GM23338 (cell line): ENCODE measurements at regions not wholly inside any gene's neighbourhood (a gene's known extent, or its start where the extent isn't known, plus 50 kb on each side); places are given as distances from the start of the nearest gene placed in this dataset.
A peak's percentile ranks its signal among the peaks of the same experiment; 100 is the strongest.

Source experiments
- ATAC-seq: fragments of 200-7000 bp; cut with Tn5 transposase; 3 replicates; pipeline ENCODE4 v1.9.1; 2020
- DNase-seq: peaks from one replicate; pipeline ENCODE4 v3.0.0-alpha.2; 2015; ENCODE audit warnings: low spot score
- H2AFZ ChIP-seq: fragments of 200-600 bp; sonication (generic); 2 replicates; pipeline ENCODE4 v1.8.0; 2016; ENCODE audit warnings: antibody characterized with exemption, mild to moderate bottlenecking, moderate library complexity
- H3F3A ChIP-seq: fragments of 200-600 bp; sonication (generic); replicated peaks from 2 replicates; pipeline ENCODE4 v1.8.0; 2017; ENCODE audit warnings: antibody characterized with exemption, mixed run types, low read depth
- H3K27ac ChIP-seq: fragments of 200-600 bp; sonication (generic); 2 replicates; pipeline ENCODE4 v1.6.1; 2016; ENCODE audit warnings: low read depth
- H3K27me3 ChIP-seq: fragments of 200-600 bp; sonication (generic); 2 replicates; pipeline ENCODE4 v1.8.0; 2016; ENCODE audit warnings: mild to moderate bottlenecking, mixed run types, moderate library complexity; ENCODE audit not compliant: insufficient read depth
- H3K36me3 ChIP-seq: fragments of 200-600 bp; sonication (generic); 2 replicates; pipeline ENCODE4 v1.8.0; 2016; ENCODE audit warnings: mild to moderate bottlenecking; ENCODE audit not compliant: insufficient read depth
- H3K4me1 ChIP-seq: fragments of 200-600 bp; sonication (generic); 2 replicates; pipeline ENCODE4 v1.8.0; 2016; ENCODE audit warnings: mild to moderate bottlenecking, moderate library complexity; ENCODE audit not compliant: insufficient read depth
- H3K4me2 ChIP-seq: fragments of 200-600 bp; sonication (generic); 2 replicates; pipeline ENCODE4 v1.7.1; 2017; ENCODE audit warnings: mixed run types
- H3K4me3 ChIP-seq: fragments of 200-600 bp; sonication (generic); 2 replicates; pipeline ENCODE4 v1.6.1; 2016; ENCODE audit warnings: mixed run types
- H3K79me2 ChIP-seq: fragments of 200-600 bp; sonication (generic); replicated peaks from 2 replicates; pipeline ENCODE4 v1.8.0; 2017; ENCODE audit warnings: mild to moderate bottlenecking; ENCODE audit not compliant: insufficient read depth
- H3K9me2 ChIP-seq: fragments of 200-600 bp; sonication (generic); 2 replicates; pipeline ENCODE4 v1.8.0; 2017; ENCODE audit not compliant: insufficient read depth
- H4K20me1 ChIP-seq: fragments of 200-600 bp; sonication (generic); replicated peaks from 2 replicates; pipeline ENCODE4 v1.8.0; 2017; ENCODE audit warnings: mild to moderate bottlenecking; ENCODE audit not compliant: insufficient read depth
- H3K27ac Mint-ChIP-seq: 2 replicates; pipeline ENCODE4 v1.8.0; 2020; ENCODE audit warnings: inconsistent platforms, mild to moderate bottlenecking, moderate library complexity, mixed read lengths
- H3K27me3 Mint-ChIP-seq: 3 replicates; pipeline ENCODE4 v1.8.0; 2022; ENCODE audit warnings: low read depth, mild to moderate bottlenecking, moderate library complexity, mixed read lengths, inconsistent platforms; ENCODE audit not compliant: insufficient read depth, poor library complexity
- H3K36me3 Mint-ChIP-seq: 3 replicates; pipeline ENCODE4 v1.8.0; 2021; ENCODE audit warnings: low read depth, mild to moderate bottlenecking, inconsistent platforms, moderate library complexity, mixed read lengths
- H3K4me1 Mint-ChIP-seq: 3 replicates; pipeline ENCODE4 v1.8.0; 2020; ENCODE audit warnings: mild to moderate bottlenecking, inconsistent platforms, mixed read lengths
- H3K4me3 Mint-ChIP-seq: 3 replicates; pipeline ENCODE4 v1.8.0; 2021; ENCODE audit warnings: moderate library complexity, mild to moderate bottlenecking, inconsistent platforms, mixed read lengths
- H3K9me3 Mint-ChIP-seq: 3 replicates; pipeline ENCODE4 v1.8.0; 2020; ENCODE audit warnings: moderate library complexity, mild to moderate bottlenecking, inconsistent platforms, mixed read lengths
- CREB1 ChIP-seq: fragments of 250-450 bp; sonication (Bioruptor Pico); IDR thresholded peaks from 2 replicates; pipeline ENCODE4 v1.5.0; 2020; ENCODE audit warnings: low read depth, mild to moderate bottlenecking, moderate library complexity
- EZH2 ChIP-seq: fragments of 200-600 bp; sonication (generic); IDR thresholded peaks from one replicate; pipeline ENCODE4 v1.8.0; 2017; ENCODE audit warnings: antibody characterized with exemption, mild to moderate bottlenecking, low read depth; ENCODE audit not compliant: unreplicated experiment
- EZH2phosphoT487 ChIP-seq: fragments of 200-600 bp; sonication (generic); IDR thresholded peaks from one replicate; pipeline ENCODE4 v1.8.1; 2018; ENCODE audit warnings: antibody characterized with exemption; ENCODE audit not compliant: unreplicated experiment
- JUNB ChIP-seq: IDR thresholded peaks from one replicate; pipeline ENCODE4 v1.6.1; 2016; ENCODE audit warnings: antibody characterized with exemption; ENCODE audit not compliant: unreplicated experiment
- NANOG ChIP-seq: IDR thresholded peaks from 2 replicates; pipeline ENCODE4 v1.6.1; 2016; ENCODE audit warnings: antibody characterized with exemption, borderline replicate concordance
- POLR2AphosphoS5 ChIP-seq: IDR thresholded peaks from 2 replicates; pipeline ENCODE4 v1.6.1; 2016; ENCODE audit warnings: antibody characterized with exemption, low read depth
- STAT1 ChIP-seq: IDR thresholded peaks from one replicate; pipeline ENCODE4 v1.6.1; 2016; ENCODE audit warnings: antibody characterized with exemption; ENCODE audit not compliant: unreplicated experiment
- ZNF114 ChIP-seq: fragments of 250-450 bp; sonication (Bioruptor Pico); IDR thresholded peaks from 2 replicates; pipeline ENCODE4 v1.5.0; 2020; ENCODE audit warnings: mild to moderate bottlenecking, moderate library complexity
- ZNF331 ChIP-seq: fragments of 250-450 bp; sonication (Bioruptor Pico); IDR thresholded peaks from 2 replicates; pipeline ENCODE4 v1.5.0; 2020; ENCODE audit warnings: low read depth, mild to moderate bottlenecking, moderate library complexity
- TF ChIP-seq, protein P1 (sequence below): fragments of 250-450 bp; sonication (Bioruptor Pico); IDR thresholded peaks from 2 replicates; pipeline ENCODE4 v1.5.0; 2020; ENCODE audit warnings: mild to moderate bottlenecking, moderate library complexity
- TF ChIP-seq, protein P2 (sequence below): IDR thresholded peaks from one replicate; pipeline ENCODE4 v1.6.1; 2018; ENCODE audit warnings: antibody characterized with exemption; ENCODE audit not compliant: unreplicated experiment
- TF ChIP-seq, protein P3 (sequence below), 2 experiments: fragments of 200-600 bp in 1 of 2; sonication (generic) in 1 of 2; conservative IDR thresholded peaks; 2 replicates each; pipeline versions ENCODE4 v1.5.1 to v1.6.1; 2016 to 2017; ENCODE audit warnings: antibody characterized with exemption in 2 of 2, low read depth in 2 of 2, mild to moderate bottlenecking in 2 of 2, moderate library complexity in 1 of 2
- TF ChIP-seq, protein P4 (sequence below): IDR thresholded peaks from 2 replicates; pipeline ENCODE4 v1.6.1; 2016; ENCODE audit warnings: antibody characterized with exemption

DNA sequence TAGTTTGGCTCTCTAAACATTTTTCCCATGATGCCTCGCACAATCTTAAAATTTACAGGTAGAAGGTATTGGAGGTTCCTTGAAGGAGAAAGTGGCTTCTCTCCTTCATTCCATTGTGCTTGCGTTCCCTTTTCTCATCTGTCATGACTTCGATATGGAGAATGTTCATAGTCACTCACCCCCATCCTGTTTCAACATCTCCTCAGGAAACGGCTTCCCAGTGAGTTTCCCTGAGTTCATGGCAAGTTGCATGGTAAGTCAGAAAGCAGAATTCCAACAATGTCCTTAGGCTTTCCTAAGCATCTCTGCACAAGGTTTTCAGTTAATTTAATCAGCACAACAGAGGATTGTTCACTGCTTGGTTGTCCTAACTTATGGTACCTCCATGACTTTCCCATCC, 581.8 kb upstream of the SLITRK5 start:
- peaks cover 4% of the 10 kb centered on the region; the same call in 2 of the 3 replicates for H3K4me1 Mint-ChIP-seq
- H3K27ac Mint-ChIP-seq, result no peak overlapping the region
- no peaks in the 10 kb centered on the region for H3K36me3 Mint-ChIP-seq
- no peaks in the 10 kb centered on the region for H3K27me3 Mint-ChIP-seq
- H4K20me1 ChIP-seq, result no peaks in the 10 kb centered on the region
- DNase-seq (peak; percentile 11), ATAC-seq (no peak)
- no peak overlapping the region for H3K4me3 Mint-ChIP-seq
- H3K4me3 ChIP-seq, result no peak overlapping the region
- no peaks in the 10 kb centered on the region for H3K9me2 ChIP-seq
- H2AFZ ChIP-seq, result peak overlapping the region; percentile 6; the same call in 1 of the 2 replicates
- no peaks in the 10 kb centered on the region for H3K27me3 ChIP-seq
- no peak overlapping the region for H3K27ac ChIP-seq
- no peaks in the 10 kb centered on the region for H3K79me2 ChIP-seq
- H3F3A ChIP-seq, result no peaks in the 10 kb centered on the region
- H3K4me1 ChIP-seq, result no peaks in the 10 kb centered on the region
- no peaks in the 10 kb centered on the region for H3K9me3 Mint-ChIP-seq
- TF ChIP-seq CREB1 (CRISPR knock-in tag) (no peak), JUNB (no peak), EZH2 (no peak), ZNF114 (no peak), POLR2AphosphoS5 (no peak), EZH2phosphoT487 (no peak), STAT1 (no peak), NANOG (no peak), ZNF331 (CRISPR knock-in tag) (no peak)
- TF ChIP-seq, protein P1, sequence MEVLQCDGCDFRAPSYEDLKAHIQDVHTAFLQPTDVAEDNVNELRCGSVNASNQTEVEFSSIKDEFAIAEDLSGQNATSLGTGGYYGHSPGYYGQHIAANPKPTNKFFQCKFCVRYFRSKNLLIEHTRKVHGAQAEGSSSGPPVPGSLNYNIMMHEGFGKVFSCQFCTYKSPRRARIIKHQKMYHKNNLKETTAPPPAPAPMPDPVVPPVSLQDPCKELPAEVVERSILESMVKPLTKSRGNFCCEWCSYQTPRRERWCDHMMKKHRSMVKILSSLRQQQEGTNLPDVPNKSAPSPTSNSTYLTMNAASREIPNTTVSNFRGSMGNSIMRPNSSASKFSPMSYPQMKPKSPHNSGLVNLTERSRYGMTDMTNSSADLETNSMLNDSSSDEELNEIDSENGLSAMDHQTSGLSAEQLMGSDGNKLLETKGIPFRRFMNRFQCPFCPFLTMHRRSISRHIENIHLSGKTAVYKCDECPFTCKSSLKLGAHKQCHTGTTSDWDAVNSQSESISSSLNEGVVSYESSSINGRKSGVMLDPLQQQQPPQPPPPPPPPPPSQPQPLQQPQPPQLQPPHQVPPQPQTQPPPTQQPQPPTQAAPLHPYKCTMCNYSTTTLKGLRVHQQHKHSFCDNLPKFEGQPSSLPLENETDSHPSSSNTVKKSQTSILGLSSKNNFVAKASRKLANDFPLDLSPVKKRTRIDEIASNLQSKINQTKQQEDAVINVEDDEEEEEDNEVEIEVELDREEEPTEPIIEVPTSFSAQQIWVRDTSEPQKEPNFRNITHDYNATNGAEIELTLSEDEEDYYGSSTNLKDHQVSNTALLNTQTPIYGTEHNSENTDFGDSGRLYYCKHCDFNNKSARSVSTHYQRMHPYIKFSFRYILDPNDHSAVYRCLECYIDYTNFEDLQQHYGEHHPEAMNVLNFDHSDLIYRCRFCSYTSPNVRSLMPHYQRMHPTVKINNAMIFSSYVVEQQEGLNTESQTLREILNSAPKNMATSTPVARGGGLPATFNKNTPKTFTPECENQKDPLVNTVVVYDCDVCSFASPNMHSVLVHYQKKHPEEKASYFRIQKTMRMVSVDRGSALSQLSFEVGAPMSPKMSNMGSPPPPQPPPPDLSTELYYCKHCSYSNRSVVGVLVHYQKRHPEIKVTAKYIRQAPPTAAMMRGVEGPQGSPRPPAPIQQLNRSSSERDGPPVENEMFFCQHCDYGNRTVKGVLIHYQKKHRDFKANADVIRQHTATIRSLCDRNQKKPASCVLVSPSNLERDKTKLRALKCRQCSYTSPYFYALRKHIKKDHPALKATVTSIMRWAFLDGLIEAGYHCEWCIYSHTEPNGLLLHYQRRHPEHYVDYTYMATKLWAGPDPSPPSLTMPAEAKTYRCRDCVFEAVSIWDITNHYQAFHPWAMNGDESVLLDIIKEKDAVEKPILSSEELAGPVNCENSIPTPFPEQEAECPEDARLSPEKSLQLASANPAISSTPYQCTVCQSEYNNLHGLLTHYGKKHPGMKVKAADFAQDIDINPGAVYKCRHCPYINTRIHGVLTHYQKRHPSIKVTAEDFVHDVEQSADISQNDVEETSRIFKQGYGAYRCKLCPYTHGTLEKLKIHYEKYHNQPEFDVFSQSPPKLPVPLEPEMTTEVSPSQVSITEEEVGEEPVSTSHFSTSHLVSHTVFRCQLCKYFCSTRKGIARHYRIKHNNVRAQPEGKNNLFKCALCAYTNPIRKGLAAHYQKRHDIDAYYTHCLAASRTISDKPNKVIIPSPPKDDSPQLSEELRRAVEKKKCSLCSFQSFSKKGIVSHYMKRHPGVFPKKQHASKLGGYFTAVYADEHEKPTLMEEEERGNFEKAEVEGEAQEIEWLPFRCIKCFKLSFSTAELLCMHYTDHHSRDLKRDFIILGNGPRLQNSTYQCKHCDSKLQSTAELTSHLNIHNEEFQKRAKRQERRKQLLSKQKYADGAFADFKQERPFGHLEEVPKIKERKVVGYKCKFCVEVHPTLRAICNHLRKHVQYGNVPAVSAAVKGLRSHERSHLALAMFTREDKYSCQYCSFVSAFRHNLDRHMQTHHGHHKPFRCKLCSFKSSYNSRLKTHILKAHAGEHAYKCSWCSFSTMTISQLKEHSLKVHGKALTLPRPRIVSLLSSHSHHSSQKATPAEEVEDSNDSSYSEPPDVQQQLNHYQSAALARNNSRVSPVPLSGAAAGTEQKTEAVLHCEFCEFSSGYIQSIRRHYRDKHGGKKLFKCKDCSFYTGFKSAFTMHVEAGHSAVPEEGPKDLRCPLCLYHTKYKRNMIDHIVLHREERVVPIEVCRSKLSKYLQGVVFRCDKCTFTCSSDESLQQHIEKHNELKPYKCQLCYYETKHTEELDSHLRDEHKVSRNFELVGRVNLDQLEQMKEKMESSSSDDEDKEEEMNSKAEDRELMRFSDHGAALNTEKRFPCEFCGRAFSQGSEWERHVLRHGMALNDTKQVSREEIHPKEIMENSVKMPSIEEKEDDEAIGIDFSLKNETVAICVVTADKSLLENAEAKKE (CRISPR knock-in tag), result no peak
- TF ChIP-seq, protein P2, sequence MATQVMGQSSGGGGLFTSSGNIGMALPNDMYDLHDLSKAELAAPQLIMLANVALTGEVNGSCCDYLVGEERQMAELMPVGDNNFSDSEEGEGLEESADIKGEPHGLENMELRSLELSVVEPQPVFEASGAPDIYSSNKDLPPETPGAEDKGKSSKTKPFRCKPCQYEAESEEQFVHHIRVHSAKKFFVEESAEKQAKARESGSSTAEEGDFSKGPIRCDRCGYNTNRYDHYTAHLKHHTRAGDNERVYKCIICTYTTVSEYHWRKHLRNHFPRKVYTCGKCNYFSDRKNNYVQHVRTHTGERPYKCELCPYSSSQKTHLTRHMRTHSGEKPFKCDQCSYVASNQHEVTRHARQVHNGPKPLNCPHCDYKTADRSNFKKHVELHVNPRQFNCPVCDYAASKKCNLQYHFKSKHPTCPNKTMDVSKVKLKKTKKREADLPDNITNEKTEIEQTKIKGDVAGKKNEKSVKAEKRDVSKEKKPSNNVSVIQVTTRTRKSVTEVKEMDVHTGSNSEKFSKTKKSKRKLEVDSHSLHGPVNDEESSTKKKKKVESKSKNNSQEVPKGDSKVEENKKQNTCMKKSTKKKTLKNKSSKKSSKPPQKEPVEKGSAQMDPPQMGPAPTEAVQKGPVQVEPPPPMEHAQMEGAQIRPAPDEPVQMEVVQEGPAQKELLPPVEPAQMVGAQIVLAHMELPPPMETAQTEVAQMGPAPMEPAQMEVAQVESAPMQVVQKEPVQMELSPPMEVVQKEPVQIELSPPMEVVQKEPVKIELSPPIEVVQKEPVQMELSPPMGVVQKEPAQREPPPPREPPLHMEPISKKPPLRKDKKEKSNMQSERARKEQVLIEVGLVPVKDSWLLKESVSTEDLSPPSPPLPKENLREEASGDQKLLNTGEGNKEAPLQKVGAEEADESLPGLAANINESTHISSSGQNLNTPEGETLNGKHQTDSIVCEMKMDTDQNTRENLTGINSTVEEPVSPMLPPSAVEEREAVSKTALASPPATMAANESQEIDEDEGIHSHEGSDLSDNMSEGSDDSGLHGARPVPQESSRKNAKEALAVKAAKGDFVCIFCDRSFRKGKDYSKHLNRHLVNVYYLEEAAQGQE, result no peak
- TF ChIP-seq, protein P3, sequence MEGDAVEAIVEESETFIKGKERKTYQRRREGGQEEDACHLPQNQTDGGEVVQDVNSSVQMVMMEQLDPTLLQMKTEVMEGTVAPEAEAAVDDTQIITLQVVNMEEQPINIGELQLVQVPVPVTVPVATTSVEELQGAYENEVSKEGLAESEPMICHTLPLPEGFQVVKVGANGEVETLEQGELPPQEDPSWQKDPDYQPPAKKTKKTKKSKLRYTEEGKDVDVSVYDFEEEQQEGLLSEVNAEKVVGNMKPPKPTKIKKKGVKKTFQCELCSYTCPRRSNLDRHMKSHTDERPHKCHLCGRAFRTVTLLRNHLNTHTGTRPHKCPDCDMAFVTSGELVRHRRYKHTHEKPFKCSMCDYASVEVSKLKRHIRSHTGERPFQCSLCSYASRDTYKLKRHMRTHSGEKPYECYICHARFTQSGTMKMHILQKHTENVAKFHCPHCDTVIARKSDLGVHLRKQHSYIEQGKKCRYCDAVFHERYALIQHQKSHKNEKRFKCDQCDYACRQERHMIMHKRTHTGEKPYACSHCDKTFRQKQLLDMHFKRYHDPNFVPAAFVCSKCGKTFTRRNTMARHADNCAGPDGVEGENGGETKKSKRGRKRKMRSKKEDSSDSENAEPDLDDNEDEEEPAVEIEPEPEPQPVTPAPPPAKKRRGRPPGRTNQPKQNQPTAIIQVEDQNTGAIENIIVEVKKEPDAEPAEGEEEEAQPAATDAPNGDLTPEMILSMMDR (conservative IDR thresholded peaks at IDR 0.05; ENCODE audit: low read depth in 2 of 2), result no peak
- TF ChIP-seq, protein P4, sequence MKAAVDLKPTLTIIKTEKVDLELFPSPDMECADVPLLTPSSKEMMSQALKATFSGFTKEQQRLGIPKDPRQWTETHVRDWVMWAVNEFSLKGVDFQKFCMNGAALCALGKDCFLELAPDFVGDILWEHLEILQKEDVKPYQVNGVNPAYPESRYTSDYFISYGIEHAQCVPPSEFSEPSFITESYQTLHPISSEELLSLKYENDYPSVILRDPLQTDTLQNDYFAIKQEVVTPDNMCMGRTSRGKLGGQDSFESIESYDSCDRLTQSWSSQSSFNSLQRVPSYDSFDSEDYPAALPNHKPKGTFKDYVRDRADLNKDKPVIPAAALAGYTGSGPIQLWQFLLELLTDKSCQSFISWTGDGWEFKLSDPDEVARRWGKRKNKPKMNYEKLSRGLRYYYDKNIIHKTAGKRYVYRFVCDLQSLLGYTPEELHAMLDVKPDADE, result no peak
- no peak overlapping the region for H3K4me2 ChIP-seq
- no peaks in the 10 kb centered on the region for H3K36me3 ChIP-seq
